Body of pancreas (tissue), 4 donors: ENCODE measurements at regions not wholly inside any gene's neighbourhood (a gene's known extent, or its start where the extent isn't known, plus 50 kb on each side); places are given as distances from the start of the nearest gene placed in this dataset.
"Not testable (repeated sequence)": the region's sequence is repeated elsewhere in the genome, so short reads cannot be mapped to it uniquely, and the experiment has no call there.

Source experiments
- ATAC-seq: fragments of 150-250 bp; one replicate; pipeline ENCODE4 v1.9.1; 2016
- DNase-seq, 4 donors: peaks; one replicate each; pipeline ENCODE4 v3.0.0-alpha.2; 2019
- H3K27ac ChIP-seq, 4 donors: fragments of 200-600 bp; sonication (generic); 1 replicate in 3 of 4; 2 replicates in 1 of 4; pipeline versions ENCODE4 v1.5.1 to v1.6.1; 2016 to 2019; ENCODE audit warnings: mild to moderate bottlenecking in 1 of 4, mixed read lengths in 1 of 4, moderate library complexity in 1 of 4
- H3K27me3 ChIP-seq, 2 donors: fragments of 200-600 bp; sonication (generic); one replicate each; pipeline ENCODE4 v1.6.0; 2016; ENCODE audit warnings: mild to moderate bottlenecking in 1 of 2
- H3K36me3 ChIP-seq, 2 donors: fragments of 200-600 bp; sonication (generic); replicated peaks in 1 of 2; 2 replicates each; pipeline ENCODE4 v1.5.1; 2016; ENCODE audit warnings: low read depth in 2 of 2; ENCODE audit not compliant: insufficient read depth in 1 of 2
- H3K4me1 ChIP-seq: fragments of 200-600 bp; sonication (generic); one replicate; pipeline ENCODE4 v1.6.0; 2016
- H3K4me3 ChIP-seq, 2 donors: fragments of 200-600 bp; sonication (generic); 1 replicate in 1 of 2; 2 replicates in 1 of 2; pipeline ENCODE4 v1.5.1; 2016 to 2019
- H3K9me3 ChIP-seq, 3 donors: fragments of 200-600 bp; sonication (generic); 1 replicate in 2 of 3; 2 replicates in 1 of 3; pipeline ENCODE4 v1.5.1; 2016
- POLR2A ChIP-seq, 3 donors: fragments of 450-650 bp; IDR thresholded peaks; one replicate each; pipeline ENCODE4 v1.6.1; 2016; ENCODE audit warnings: antibody characterized with exemption in 3 of 3, mild to moderate bottlenecking in 2 of 3
- WGBS, 2 donors: methylation state at CpG; one replicate each; pipeline ENCODE4 v1.1.5; 2017; 5-methylcytosine and 5-hydroxymethylcytosine counted together
- intact Hi-C: fragments of 100-400 bp; cut with DNase I; formaldehyde crosslinking; loops from one replicate; pipeline ENCODE4 v1.15.1; 2023
- TF ChIP-seq, protein P1 (sequence below), 7 experiments: fragments of 450-650 bp in 4 of 7; fragments of 200-600 bp in 3 of 7; sonication (generic) in 3 of 7; IDR thresholded peaks; one replicate each; pipeline ENCODE4 v1.5.1; 2016 to 2019; ENCODE audit warnings: antibody characterized with exemption in 7 of 7

DNA sequence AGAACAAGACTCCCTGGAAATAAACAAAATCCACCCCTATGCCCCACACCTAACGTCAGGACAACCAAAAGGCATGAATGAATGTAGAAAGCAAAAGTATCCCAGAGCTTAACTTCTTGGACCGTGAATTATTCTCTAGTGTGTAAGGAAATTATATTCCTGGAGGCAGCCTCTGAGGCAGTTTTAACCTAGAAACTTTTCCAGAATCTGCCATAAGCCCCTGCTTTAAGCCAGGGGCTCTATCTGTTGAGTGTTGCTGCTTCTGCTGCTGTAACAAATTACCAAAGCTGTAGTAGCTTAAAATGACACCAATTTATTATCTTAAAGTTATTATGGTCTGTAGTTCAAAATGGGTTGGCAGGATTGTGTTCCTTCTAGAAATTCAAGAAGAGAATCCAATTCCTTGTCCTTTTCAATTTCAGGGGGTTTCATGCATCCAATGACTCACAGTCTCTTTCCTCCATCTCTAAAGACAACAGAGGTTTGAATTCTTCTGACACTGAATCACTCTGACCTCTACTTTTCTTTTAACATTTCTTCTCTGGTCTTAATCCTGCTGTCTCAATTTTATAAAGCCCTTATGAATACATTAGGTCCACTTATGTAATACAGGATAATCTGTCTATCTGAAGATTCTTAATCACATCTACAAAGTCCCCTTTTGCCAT lies 242.7 kb downstream of the ATXN7L3B start:
- 47 to 49% methylated on average over 2 of the region's 2 CpGs for WGBS, 2 donors
- no peak overlapping the region for H3K27ac ChIP-seq
- no peaks in the 10 kb centered on the region for H3K27me3 ChIP-seq
- TF ChIP-seq, protein P1, sequence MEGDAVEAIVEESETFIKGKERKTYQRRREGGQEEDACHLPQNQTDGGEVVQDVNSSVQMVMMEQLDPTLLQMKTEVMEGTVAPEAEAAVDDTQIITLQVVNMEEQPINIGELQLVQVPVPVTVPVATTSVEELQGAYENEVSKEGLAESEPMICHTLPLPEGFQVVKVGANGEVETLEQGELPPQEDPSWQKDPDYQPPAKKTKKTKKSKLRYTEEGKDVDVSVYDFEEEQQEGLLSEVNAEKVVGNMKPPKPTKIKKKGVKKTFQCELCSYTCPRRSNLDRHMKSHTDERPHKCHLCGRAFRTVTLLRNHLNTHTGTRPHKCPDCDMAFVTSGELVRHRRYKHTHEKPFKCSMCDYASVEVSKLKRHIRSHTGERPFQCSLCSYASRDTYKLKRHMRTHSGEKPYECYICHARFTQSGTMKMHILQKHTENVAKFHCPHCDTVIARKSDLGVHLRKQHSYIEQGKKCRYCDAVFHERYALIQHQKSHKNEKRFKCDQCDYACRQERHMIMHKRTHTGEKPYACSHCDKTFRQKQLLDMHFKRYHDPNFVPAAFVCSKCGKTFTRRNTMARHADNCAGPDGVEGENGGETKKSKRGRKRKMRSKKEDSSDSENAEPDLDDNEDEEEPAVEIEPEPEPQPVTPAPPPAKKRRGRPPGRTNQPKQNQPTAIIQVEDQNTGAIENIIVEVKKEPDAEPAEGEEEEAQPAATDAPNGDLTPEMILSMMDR (IDR thresholded peaks at IDR 0.05) = no peak
- TF ChIP-seq POLR2A (IDR thresholded peaks at IDR 0.05) = no peak
- no peak overlapping the region for H3K4me3 ChIP-seq
- H3K36me3 ChIP-seq = no peaks in the 10 kb centered on the region
- H3K4me1 ChIP-seq = no peaks in the 10 kb centered on the region
- no peaks in the 10 kb centered on the region for H3K9me3 ChIP-seq
- intact Hi-C loops = no loop called here
- DNase-seq (no peak), ATAC-seq (no peak)

DNA sequence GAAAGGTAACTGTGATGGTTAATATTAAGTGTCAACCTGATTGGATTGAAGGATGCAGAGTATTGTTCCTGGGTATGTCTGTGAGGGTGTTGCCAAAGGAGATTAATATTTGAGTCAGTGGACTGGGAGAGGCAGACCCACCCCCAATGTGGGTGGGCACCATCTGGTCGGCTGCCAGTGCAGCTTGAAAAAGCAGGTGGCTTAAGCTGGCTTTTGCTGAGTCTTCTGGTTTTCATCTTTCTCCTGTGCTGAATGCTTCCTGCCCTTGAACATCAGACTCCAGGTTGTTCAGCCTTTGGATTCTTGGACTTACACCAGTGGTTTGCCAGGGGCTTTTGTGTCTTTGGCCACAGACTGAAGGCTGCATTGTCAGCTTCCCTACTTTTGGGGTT lies 243.2 kb downstream of the ATXN7L3B start:
- DNase-seq, H3K27me3 ChIP-seq, H3K36me3 ChIP-seq, H3K4me3 ChIP-seq, intact Hi-C loops, H3K9me3 ChIP-seq, H3K4me1 ChIP-seq, H3K27ac ChIP-seq, ATAC-seq: not testable (repeated sequence)
- 26 to 36% methylated on average over 1 of the region's 1 CpG for WGBS, 2 donors

DNA sequence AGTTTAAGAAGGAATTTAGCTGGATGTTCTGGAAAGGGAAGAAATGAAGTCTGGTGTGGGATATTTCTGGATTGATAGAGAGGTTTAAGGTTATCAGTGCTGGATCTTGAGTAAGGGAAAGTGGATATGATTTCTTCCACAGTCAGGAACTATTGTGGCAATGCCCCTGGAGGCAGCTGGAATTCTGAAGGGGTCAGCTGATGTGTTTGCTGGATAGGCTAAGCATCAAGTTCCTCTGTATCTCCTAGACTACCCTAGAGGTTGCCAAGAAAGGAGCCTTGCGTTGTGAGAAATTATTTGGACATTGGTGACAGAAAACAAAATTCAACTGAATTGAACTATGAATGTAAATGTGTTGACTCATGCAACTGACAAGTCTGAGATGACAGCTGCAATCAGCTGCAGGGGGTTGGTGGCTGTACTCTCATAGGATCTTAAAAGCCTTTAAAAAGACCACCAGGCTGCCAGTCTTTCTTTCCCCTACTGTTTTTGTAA lies 244.4 kb downstream of the ATXN7L3B start:
- H3K27ac ChIP-seq = no peak overlapping the region

DNA sequence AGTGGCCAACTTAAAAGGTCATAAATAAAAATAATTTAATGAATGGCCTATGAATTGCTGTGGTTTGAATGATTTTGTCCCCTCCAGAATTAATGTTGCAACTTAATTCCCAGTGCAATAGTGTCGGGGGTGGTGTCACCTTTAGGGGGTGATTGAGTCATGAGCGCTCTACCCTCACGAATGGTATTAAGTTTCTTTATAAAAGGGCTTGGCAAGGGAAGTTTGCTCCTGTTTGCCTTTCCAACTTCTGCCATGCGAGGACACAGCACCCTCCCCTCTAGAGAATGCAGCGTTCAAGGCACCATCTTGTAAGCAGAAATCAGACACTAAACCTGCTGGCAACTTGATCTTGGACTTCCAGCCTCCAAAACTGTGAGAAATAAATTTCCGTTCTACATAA lies 253.3 kb downstream of the ATXN7L3B start:
- H3K27ac ChIP-seq = no peak overlapping the region
- WGBS, 2 donors = 64 to 65% methylated on average over 6 of the region's 6 CpGs
- no peaks in the 10 kb centered on the region for H3K9me3 ChIP-seq
- no peaks in the 10 kb centered on the region for H3K4me1 ChIP-seq
- H3K36me3 ChIP-seq = no peaks in the 10 kb centered on the region
- no peaks in the 10 kb centered on the region for H3K27me3 ChIP-seq
- no peak for DNase-seq
- intact Hi-C loops = no loop called here
- H3K4me3 ChIP-seq = no peak overlapping the region
- no peak for ATAC-seq
- no peak for TF ChIP-seq POLR2A (IDR thresholded peaks at IDR 0.05)
- TF ChIP-seq, protein P1 (IDR thresholded peaks at IDR 0.05) = no peak

More for the DNA sequence above, 244.4 kb downstream of the ATXN7L3B start:
- TF ChIP-seq, protein P1 (IDR thresholded peaks at IDR 0.05) = no peak
- TF ChIP-seq POLR2A (IDR thresholded peaks at IDR 0.05) = no peak
- DNase-seq = no peak
- Histone ChIP-seq H3K4me1 (no peaks in the 10 kb centered on the region), H3K36me3 (no peaks in the 10 kb centered on the region), H3K4me3 (no peak overlapping the region), H3K9me3 (no peaks in the 10 kb centered on the region), H3K27me3 (no peaks in the 10 kb centered on the region)
- 57 to 65% methylated on average over 1 of the region's 1 CpG for WGBS, 2 donors
- ATAC-seq = no peak
- intact Hi-C loops = no loop called here

DNA sequence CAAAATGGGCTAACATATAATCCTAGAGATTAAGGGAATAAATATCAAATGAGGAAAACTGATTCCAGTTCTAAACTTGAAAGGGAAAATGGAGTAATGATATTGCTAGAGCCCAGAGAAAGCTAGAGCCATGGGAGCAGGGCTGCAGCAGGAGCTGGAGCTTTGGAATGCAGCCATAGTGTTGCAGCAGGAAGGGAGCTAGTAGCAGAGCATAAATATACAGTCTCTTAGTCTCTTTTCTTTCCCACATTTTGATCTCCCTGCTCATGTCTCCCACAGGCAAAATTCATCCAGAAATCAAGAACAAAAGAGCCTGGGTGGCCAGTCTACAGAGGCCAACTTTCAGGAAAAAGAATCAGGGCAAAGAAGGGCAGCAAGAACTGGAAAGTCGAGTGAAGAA lies 253.7 kb downstream of the ATXN7L3B start:
- TF ChIP-seq, protein P1 (IDR thresholded peaks at IDR 0.05) = no peak
- no peak for TF ChIP-seq POLR2A (IDR thresholded peaks at IDR 0.05)
- intact Hi-C loops = no loop called here
- no peaks in the 10 kb centered on the region for H3K4me1 ChIP-seq
- H3K27me3 ChIP-seq = no peaks in the 10 kb centered on the region
- 33 to 46% methylated on average over 1 of the region's 1 CpG for WGBS, 2 donors
- ATAC-seq (no peak), DNase-seq (no peak)
- no peak overlapping the region for H3K4me3 ChIP-seq
- no peaks in the 10 kb centered on the region for H3K9me3 ChIP-seq
- no peak overlapping the region for H3K27ac ChIP-seq
- H3K36me3 ChIP-seq = no peaks in the 10 kb centered on the region
